PC-3 (cell line): ENCODE measurements at regions not wholly inside any gene's neighbourhood (a gene's known extent, or its start where the extent isn't known, plus 50 kb on each side); places are given as distances from the start of the nearest gene placed in this dataset.

Experiments
- ATAC-seq: fragments of 200-7000 bp; cut with Tn5 transposase; 2 replicates; pipeline ENCODE4 v1.9.1; 2020; ENCODE audit warnings: mild to moderate bottlenecking, moderate library complexity
- BruUV-seq: library from RNA; stranded (reverse); fragments of 400-500 nt; replicated peaks from 2 replicates; lab custom pipeline; 2021; lab: Mats Ljungman, UMichigan
- CTCF ChIA-PET: fragments of 300-600 bp; sonication (Branson Sonifier 250); formaldehyde crosslinking; loops from one replicate; lab custom pipeline; 2022; ENCODE audit warnings: antibody characterized with exemption; lab: Charles Lee
- POLR2A ChIA-PET: fragments of 300-600 bp; sonication (Branson Sonifier 250); formaldehyde crosslinking; loops from one replicate; lab custom pipeline; 2022; ENCODE audit warnings: antibody characterized with exemption; ENCODE audit not compliant: unreplicated experiment; lab: Charles Lee
- DNase-seq: peaks from one replicate; pipeline ENCODE4 v3.0.0-alpha.2; 2015
- H2AFZ ChIP-seq: fragments of 300-600 bp; sonication (generic); 2 replicates; pipeline ENCODE4 v1.6.0; 2016; ENCODE audit warnings: antibody characterized with exemption, low read length
- H3F3A ChIP-seq: fragments of 300-600 bp; sonication (generic); one replicate; pipeline ENCODE4 v1.6.0; 2017; ENCODE audit warnings: antibody characterized with exemption, low read length, control low read depth, mild to moderate bottlenecking; ENCODE audit not compliant: unreplicated experiment
- H3K27ac ChIP-seq: fragments of 300-600 bp; sonication (generic); 2 replicates; pipeline ENCODE4 v1.5.1; 2016; ENCODE audit warnings: mild to moderate bottlenecking, low read length
- H3K27me3 ChIP-seq: fragments of 300-600 bp; sonication (generic); 2 replicates; pipeline ENCODE4 v1.6.1; 2016; ENCODE audit warnings: low read length, mixed read lengths
- H3K36me3 ChIP-seq: fragments of 300-600 bp; sonication (generic); 2 replicates; pipeline ENCODE4 v1.6.1; 2016; ENCODE audit warnings: low read depth, mixed run types, low read length, mixed read lengths
- H3K4me1 ChIP-seq: fragments of 300-600 bp; sonication (generic); 2 replicates; pipeline ENCODE4 v1.5.1; 2016; ENCODE audit warnings: low read length; ENCODE audit not compliant: insufficient read depth
- H3K4me2 ChIP-seq: fragments of 300-600 bp; sonication (generic); 2 replicates; pipeline ENCODE4 v1.6.0; 2016; ENCODE audit warnings: low read length
- H3K4me3 ChIP-seq: fragments of 300-600 bp; sonication (generic); 2 replicates; pipeline ENCODE4 v1.5.1; 2016; ENCODE audit warnings: mild to moderate bottlenecking, low read length, mixed read lengths
- H3K79me2 ChIP-seq: fragments of 300-600 bp; sonication (generic); 2 replicates; pipeline ENCODE4 v1.6.1; 2017; ENCODE audit warnings: low read length, mixed read lengths
- H3K9ac ChIP-seq: fragments of 300-600 bp; sonication (generic); 2 replicates; pipeline ENCODE4 v1.6.0; 2016; ENCODE audit warnings: mild to moderate bottlenecking, low read length
- H3K9me2 ChIP-seq: fragments of 300-600 bp; sonication (generic); replicated peaks from 2 replicates; pipeline ENCODE4 v1.6.1; 2016; ENCODE audit warnings: mixed run types, low read length, mixed read lengths
- H3K9me3 ChIP-seq: fragments of 300-600 bp; sonication (generic); 2 replicates; pipeline ENCODE4 v1.6.1; 2016; ENCODE audit warnings: low read length, mixed read lengths
- H4K20me1 ChIP-seq: fragments of 300-600 bp; sonication (generic); 2 replicates; pipeline ENCODE4 v1.6.1; 2016; ENCODE audit warnings: low read length, mixed read lengths
- CTCF ChIP-seq: fragments of 300-600 bp; sonication (generic); conservative IDR thresholded peaks from 2 replicates; pipeline ENCODE4 v1.5.1; 2017; ENCODE audit warnings: antibody characterized with exemption, low read depth, mild to moderate bottlenecking, low read length
- EZH2 ChIP-seq: fragments of 300-600 bp; sonication (generic); IDR thresholded peaks from one replicate; pipeline ENCODE4 v1.6.1; 2017; ENCODE audit warnings: antibody characterized with exemption, mild to moderate bottlenecking, low read length; ENCODE audit not compliant: unreplicated experiment
- EZH2phosphoT487 ChIP-seq: fragments of 300-600 bp; sonication (generic); IDR thresholded peaks from 2 replicates; pipeline ENCODE4 v1.6.1; 2018; ENCODE audit warnings: mild to moderate bottlenecking, antibody characterized with exemption, low read length, borderline replicate concordance
- intact Hi-C: fragments of 100-400 bp; cut with micrococcal nuclease; formaldehyde crosslinking; loops from 2 replicates; pipeline ENCODE4 v1.9.0; 2023

GRCh38 chr4:79514621-79515329 is 106.7 kb upstream of the GK2 start:
- no peaks in the 10 kb centered on the region for H3K36me3 ChIP-seq
- no TSS peak for BruUV-seq
- H3K9me3 ChIP-seq, result no peaks in the 10 kb centered on the region
- H3K27me3 ChIP-seq, result 0 out of 2 replicates have a peak, but pooled peaks cover 9% of the 10 kb centered on the region
- POLR2A ChIA-PET, result no interaction called here
- CTCF ChIA-PET, result no interaction called here
- H3K4me1 ChIP-seq, result no peaks in the 10 kb centered on the region
- no peaks in the 10 kb centered on the region for H3K9me2 ChIP-seq
- TF ChIP-seq EZH2 (no peak), CTCF (no peak), EZH2phosphoT487 (no peak)
- no peaks in the 10 kb centered on the region for H4K20me1 ChIP-seq
- H3F3A ChIP-seq, result no peaks in the 10 kb centered on the region
- H2AFZ ChIP-seq, result no peak overlapping the region
- DNase-seq (no peak), ATAC-seq (no peak)
- H3K9ac ChIP-seq, result no peak overlapping the region
- no peaks in the 10 kb centered on the region for H3K79me2 ChIP-seq
- intact Hi-C loops, result no loop called here
- no peak overlapping the region for H3K4me3 ChIP-seq
- no peak overlapping the region for H3K27ac ChIP-seq
- H3K4me2 ChIP-seq, result no peak overlapping the region

GRCh38 chr4:79513576-79513975 is 105.5 kb upstream of the GK2 start:
- no peak overlapping the region for H3K27ac ChIP-seq
- H3K4me1 ChIP-seq, result no peaks in the 10 kb centered on the region
- CTCF ChIA-PET, result no interaction called here
- DNase-seq (no peak), ATAC-seq (no peak)
- intact Hi-C loops, result no loop called here
- no peak overlapping the region for H3K4me3 ChIP-seq
- no peaks in the 10 kb centered on the region for H3K79me2 ChIP-seq
- no peaks in the 10 kb centered on the region for H3K9me3 ChIP-seq
- POLR2A ChIA-PET, result no interaction called here
- 0 out of 2 replicates have a peak, but pooled peaks cover 10% of the 10 kb centered on the region for H3K27me3 ChIP-seq
- no TSS peak for BruUV-seq
- no peaks in the 10 kb centered on the region for H3K36me3 ChIP-seq
- TF ChIP-seq CTCF (no peak), EZH2phosphoT487 (no peak), EZH2 (no peak)
- H3K9ac ChIP-seq, result no peak overlapping the region
- H3K9me2 ChIP-seq, result no peaks in the 10 kb centered on the region
- no peaks in the 10 kb centered on the region for H4K20me1 ChIP-seq
- H3F3A ChIP-seq, result no peaks in the 10 kb centered on the region
- no peak overlapping the region for H2AFZ ChIP-seq
- H3K4me2 ChIP-seq, result no peak overlapping the region

DNA sequence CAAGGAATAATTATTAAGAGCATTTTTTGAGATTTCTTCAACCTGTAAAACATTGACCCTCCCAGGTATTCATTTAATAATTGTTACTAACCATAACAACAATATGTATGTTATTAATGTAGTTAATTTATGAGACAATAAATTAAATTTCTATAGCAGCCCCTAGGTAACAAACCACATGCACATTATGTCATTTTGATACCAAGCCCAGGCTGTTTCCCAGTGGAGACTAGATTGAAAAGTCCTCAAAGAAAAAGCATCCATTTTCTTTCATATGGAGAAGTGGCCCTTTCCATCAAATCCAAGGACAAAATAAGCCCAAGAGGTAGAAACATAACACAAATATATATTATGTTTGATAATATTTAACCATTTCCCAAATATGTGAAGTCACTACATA is 104.3 kb upstream of the GK2 start:
- Histone ChIP-seq H3K4me1 (no peaks in the 10 kb centered on the region), H3K9me2 (no peaks in the 10 kb centered on the region), H3F3A (no peaks in the 10 kb centered on the region), H2AFZ (no peak overlapping the region), H3K9me3 (no peaks in the 10 kb centered on the region), H3K79me2 (no peaks in the 10 kb centered on the region), H3K9ac (no peak overlapping the region), H3K4me2 (no peak overlapping the region), H3K27me3 (0 out of 2 replicates have a peak, but pooled peaks cover 12% of the 10 kb centered on the region), H4K20me1 (no peaks in the 10 kb centered on the region), H3K4me3 (no peak overlapping the region), H3K36me3 (no peaks in the 10 kb centered on the region), H3K27ac (no peak overlapping the region)
- DNase-seq (no peak), ATAC-seq (no peak)
- BruUV-seq, result no TSS peak
- POLR2A ChIA-PET, result no interaction called here
- no peak for TF ChIP-seq CTCF
- no peak for TF ChIP-seq EZH2phosphoT487
- no peak for TF ChIP-seq EZH2
- intact Hi-C loops, result no loop called here
- CTCF ChIA-PET, result no interaction called here
